Brain microvascular endothelial cell (primary cell): ENCODE measurements at regions not wholly inside any gene's neighbourhood (a gene's known extent, or its start where the extent isn't known, plus 50 kb on each side); places are given as distances from the start of the nearest gene placed in this dataset.

Source experiments
- DNase-seq: peaks from one replicate; pipeline ENCODE4 v3.0.0-alpha.2; 2020
- H3K27ac ChIP-seq: fragments of 250-450 bp; sonication (Bioruptor Pico); 2 replicates; pipeline ENCODE4 v1.5.1; 2020; ENCODE audit warnings: mild to moderate bottlenecking, moderate library complexity
- H3K27me3 ChIP-seq: fragments of 250-450 bp; sonication (Bioruptor Pico); replicated peaks from 2 replicates; pipeline ENCODE4 v1.5.1; 2020; ENCODE audit warnings: mild to moderate bottlenecking
- H3K36me3 ChIP-seq: fragments of 250-450 bp; sonication (Bioruptor Pico); replicated peaks from 2 replicates; pipeline ENCODE4 v1.5.1; 2020; ENCODE audit warnings: mild to moderate bottlenecking
- H3K4me3 ChIP-seq: 2 replicates; pipeline ENCODE4 v1.5.1; 2011; ENCODE audit warnings: low read depth, mild to moderate bottlenecking, control low read depth, low read length, moderate library complexity
- CTCF ChIP-seq: IDR thresholded peaks from 2 replicates; pipeline ENCODE4 v1.5.1; 2011; ENCODE audit warnings: low read depth, mild to moderate bottlenecking, moderate library complexity, low read length, control low read depth, inconsistent platforms; ENCODE audit errors: missing control alignments
- in situ Hi-C: cut with HindIII; loops from 2 replicates; pipeline ENCODE4 v1.10.0; 2017; ENCODE audit warnings: low sequenced_read_pairs, low pct_ligation_motif_present

- no peaks in the 10 kb centered on the region for H3K27me3 ChIP-seq
- no peak for TF ChIP-seq CTCF
- in situ Hi-C loops: no loop called here
- no peak for DNase-seq
- H3K36me3 ChIP-seq: no peaks in the 10 kb centered on the region
- no peak overlapping the region for H3K4me3 ChIP-seq
- no peak overlapping the region for H3K27ac ChIP-seq
Observed at GRCh38 chr2:186044761-186045160, 306.2 kb downstream of the FSIP2 start.

GRCh38 chr2:186052930-186053329 lies 314.3 kb downstream of the FSIP2 start:
- no peaks in the 10 kb centered on the region for H3K27me3 ChIP-seq
- no peak overlapping the region for H3K4me3 ChIP-seq
- no peaks in the 10 kb centered on the region for H3K36me3 ChIP-seq
- no peak overlapping the region for H3K27ac ChIP-seq
- in situ Hi-C loops: no loop called here
- TF ChIP-seq CTCF: no peak
- DNase-seq: no peak

- no peak for TF ChIP-seq CTCF
- H3K36me3 ChIP-seq: no peaks in the 10 kb centered on the region
- DNase-seq: no peak
- no peak overlapping the region for H3K4me3 ChIP-seq
- H3K27ac ChIP-seq: no peak overlapping the region
- in situ Hi-C loops: no loop called here
- H3K27me3 ChIP-seq: no peaks in the 10 kb centered on the region
Observed at GRCh38 chr2:186058614-186059013, 320.0 kb downstream of the FSIP2 start.

GRCh38 chr2:186059096-186059495 lies 320.5 kb downstream of the FSIP2 start:
- DNase-seq: no peak
- in situ Hi-C loops: no loop called here

GRCh38 chr2:186060744-186061440 lies 322.3 kb downstream of the FSIP2 start:
- no peak overlapping the region for H3K27ac ChIP-seq
- in situ Hi-C loops: no loop called here
- no peak overlapping the region for H3K4me3 ChIP-seq
- TF ChIP-seq CTCF: no peak
- DNase-seq: no peak
- no peaks in the 10 kb centered on the region for H3K27me3 ChIP-seq
- no peaks in the 10 kb centered on the region for H3K36me3 ChIP-seq

More at GRCh38 chr2:186059096-186059495, 320.5 kb downstream of the FSIP2 start:
- Histone ChIP-seq H3K27ac (no peak overlapping the region), H3K36me3 (no peaks in the 10 kb centered on the region), H3K27me3 (no peaks in the 10 kb centered on the region), H3K4me3 (no peak overlapping the region)
- TF ChIP-seq CTCF: no peak

GRCh38 chr2:186064507-186064906 lies 325.9 kb downstream of the FSIP2 start:
- no peak for TF ChIP-seq CTCF
- no peak overlapping the region for H3K4me3 ChIP-seq
- no peak overlapping the region for H3K27ac ChIP-seq
- DNase-seq: no peak
- no peaks in the 10 kb centered on the region for H3K27me3 ChIP-seq
- no peaks in the 10 kb centered on the region for H3K36me3 ChIP-seq
- in situ Hi-C loops: no loop called here
